ENCODE measurements at regions not wholly inside any gene's neighbourhood (a gene's known extent, or its start where the extent isn't known, plus 50 kb on each side); places are given as distances from the start of the nearest gene placed in this dataset.

DNA sequence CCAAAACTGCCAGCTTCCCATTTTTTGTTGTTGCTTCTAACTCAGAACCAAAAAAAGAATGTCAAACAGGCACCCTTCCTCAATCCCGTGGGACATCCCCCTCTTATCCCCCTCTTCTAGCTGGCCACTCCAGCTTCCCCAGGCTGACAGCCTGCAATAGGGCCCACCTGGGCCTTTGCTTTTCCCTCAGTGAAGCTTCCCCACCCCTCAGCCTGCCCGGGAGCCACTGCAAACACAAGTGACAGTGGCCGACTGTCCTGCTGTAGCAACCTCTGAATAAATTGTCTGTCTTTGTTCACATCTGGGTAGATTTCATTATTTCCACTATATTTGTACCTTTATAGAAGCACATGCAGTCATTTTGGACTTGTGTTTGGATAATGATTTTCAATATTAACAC lies 245.3 kb downstream of the GADD45G start:
- Mint-ChIP-seq H3K27me3 (ENCODE audit: insufficient read depth, low read depth, poor library complexity) (peaks cover 3% of the 10 kb centered on the region), H3K4me3 (no peak overlapping the region), H3K36me3 (ENCODE audit: low read depth) (no peaks in the 10 kb centered on the region), H3K9me3 (no peaks in the 10 kb centered on the region), H3K27ac (no peak overlapping the region), H3K4me1 (peaks cover 3% of the 10 kb centered on the region; the same call in 2 of the 3 replicates)
- no peak overlapping the region for H3K4me2 ChIP-seq
- H3K36me3 ChIP-seq (ENCODE audit: insufficient read depth), result no peaks in the 10 kb centered on the region
- no peaks in the 10 kb centered on the region for H4K20me1 ChIP-seq (replicated peaks; ENCODE audit: insufficient read depth)
- H3K79me2 ChIP-seq (replicated peaks; ENCODE audit: insufficient read depth), result no peaks in the 10 kb centered on the region
- no peaks in the 10 kb centered on the region for H3F3A ChIP-seq (replicated peaks; ENCODE audit: low read depth)
- ATAC-seq (no peak), DNase-seq (ENCODE audit: low spot score) (no peak)
- no peaks in the 10 kb centered on the region for H3K27me3 ChIP-seq (ENCODE audit: insufficient read depth)
- TF ChIP-seq CREB1 (CRISPR knock-in tag; IDR thresholded peaks at IDR 0.05; ENCODE audit: low read depth) (no peak), EZH2phosphoT487 (IDR thresholded peaks at IDR 0.05; ENCODE audit: unreplicated experiment) (no peak), ZNF114 (CRISPR knock-in tag; IDR thresholded peaks at IDR 0.05) (no peak), NANOG (IDR thresholded peaks at IDR 0.05; ENCODE audit: borderline replicate concordance) (no peak), JUNB (IDR thresholded peaks at IDR 0.05; ENCODE audit: unreplicated experiment) (no peak), ZNF331 (CRISPR knock-in tag; IDR thresholded peaks at IDR 0.05; ENCODE audit: low read depth) (no peak), STAT1 (IDR thresholded peaks at IDR 0.05; ENCODE audit: unreplicated experiment) (no peak), EZH2 (IDR thresholded peaks at IDR 0.05; ENCODE audit: low read depth, unreplicated experiment) (no peak), POLR2AphosphoS5 (IDR thresholded peaks at IDR 0.05; ENCODE audit: low read depth) (no peak)
- TF ChIP-seq, protein P1, sequence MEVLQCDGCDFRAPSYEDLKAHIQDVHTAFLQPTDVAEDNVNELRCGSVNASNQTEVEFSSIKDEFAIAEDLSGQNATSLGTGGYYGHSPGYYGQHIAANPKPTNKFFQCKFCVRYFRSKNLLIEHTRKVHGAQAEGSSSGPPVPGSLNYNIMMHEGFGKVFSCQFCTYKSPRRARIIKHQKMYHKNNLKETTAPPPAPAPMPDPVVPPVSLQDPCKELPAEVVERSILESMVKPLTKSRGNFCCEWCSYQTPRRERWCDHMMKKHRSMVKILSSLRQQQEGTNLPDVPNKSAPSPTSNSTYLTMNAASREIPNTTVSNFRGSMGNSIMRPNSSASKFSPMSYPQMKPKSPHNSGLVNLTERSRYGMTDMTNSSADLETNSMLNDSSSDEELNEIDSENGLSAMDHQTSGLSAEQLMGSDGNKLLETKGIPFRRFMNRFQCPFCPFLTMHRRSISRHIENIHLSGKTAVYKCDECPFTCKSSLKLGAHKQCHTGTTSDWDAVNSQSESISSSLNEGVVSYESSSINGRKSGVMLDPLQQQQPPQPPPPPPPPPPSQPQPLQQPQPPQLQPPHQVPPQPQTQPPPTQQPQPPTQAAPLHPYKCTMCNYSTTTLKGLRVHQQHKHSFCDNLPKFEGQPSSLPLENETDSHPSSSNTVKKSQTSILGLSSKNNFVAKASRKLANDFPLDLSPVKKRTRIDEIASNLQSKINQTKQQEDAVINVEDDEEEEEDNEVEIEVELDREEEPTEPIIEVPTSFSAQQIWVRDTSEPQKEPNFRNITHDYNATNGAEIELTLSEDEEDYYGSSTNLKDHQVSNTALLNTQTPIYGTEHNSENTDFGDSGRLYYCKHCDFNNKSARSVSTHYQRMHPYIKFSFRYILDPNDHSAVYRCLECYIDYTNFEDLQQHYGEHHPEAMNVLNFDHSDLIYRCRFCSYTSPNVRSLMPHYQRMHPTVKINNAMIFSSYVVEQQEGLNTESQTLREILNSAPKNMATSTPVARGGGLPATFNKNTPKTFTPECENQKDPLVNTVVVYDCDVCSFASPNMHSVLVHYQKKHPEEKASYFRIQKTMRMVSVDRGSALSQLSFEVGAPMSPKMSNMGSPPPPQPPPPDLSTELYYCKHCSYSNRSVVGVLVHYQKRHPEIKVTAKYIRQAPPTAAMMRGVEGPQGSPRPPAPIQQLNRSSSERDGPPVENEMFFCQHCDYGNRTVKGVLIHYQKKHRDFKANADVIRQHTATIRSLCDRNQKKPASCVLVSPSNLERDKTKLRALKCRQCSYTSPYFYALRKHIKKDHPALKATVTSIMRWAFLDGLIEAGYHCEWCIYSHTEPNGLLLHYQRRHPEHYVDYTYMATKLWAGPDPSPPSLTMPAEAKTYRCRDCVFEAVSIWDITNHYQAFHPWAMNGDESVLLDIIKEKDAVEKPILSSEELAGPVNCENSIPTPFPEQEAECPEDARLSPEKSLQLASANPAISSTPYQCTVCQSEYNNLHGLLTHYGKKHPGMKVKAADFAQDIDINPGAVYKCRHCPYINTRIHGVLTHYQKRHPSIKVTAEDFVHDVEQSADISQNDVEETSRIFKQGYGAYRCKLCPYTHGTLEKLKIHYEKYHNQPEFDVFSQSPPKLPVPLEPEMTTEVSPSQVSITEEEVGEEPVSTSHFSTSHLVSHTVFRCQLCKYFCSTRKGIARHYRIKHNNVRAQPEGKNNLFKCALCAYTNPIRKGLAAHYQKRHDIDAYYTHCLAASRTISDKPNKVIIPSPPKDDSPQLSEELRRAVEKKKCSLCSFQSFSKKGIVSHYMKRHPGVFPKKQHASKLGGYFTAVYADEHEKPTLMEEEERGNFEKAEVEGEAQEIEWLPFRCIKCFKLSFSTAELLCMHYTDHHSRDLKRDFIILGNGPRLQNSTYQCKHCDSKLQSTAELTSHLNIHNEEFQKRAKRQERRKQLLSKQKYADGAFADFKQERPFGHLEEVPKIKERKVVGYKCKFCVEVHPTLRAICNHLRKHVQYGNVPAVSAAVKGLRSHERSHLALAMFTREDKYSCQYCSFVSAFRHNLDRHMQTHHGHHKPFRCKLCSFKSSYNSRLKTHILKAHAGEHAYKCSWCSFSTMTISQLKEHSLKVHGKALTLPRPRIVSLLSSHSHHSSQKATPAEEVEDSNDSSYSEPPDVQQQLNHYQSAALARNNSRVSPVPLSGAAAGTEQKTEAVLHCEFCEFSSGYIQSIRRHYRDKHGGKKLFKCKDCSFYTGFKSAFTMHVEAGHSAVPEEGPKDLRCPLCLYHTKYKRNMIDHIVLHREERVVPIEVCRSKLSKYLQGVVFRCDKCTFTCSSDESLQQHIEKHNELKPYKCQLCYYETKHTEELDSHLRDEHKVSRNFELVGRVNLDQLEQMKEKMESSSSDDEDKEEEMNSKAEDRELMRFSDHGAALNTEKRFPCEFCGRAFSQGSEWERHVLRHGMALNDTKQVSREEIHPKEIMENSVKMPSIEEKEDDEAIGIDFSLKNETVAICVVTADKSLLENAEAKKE (CRISPR knock-in tag; IDR thresholded peaks at IDR 0.05), result no peak
- TF ChIP-seq, protein P2, sequence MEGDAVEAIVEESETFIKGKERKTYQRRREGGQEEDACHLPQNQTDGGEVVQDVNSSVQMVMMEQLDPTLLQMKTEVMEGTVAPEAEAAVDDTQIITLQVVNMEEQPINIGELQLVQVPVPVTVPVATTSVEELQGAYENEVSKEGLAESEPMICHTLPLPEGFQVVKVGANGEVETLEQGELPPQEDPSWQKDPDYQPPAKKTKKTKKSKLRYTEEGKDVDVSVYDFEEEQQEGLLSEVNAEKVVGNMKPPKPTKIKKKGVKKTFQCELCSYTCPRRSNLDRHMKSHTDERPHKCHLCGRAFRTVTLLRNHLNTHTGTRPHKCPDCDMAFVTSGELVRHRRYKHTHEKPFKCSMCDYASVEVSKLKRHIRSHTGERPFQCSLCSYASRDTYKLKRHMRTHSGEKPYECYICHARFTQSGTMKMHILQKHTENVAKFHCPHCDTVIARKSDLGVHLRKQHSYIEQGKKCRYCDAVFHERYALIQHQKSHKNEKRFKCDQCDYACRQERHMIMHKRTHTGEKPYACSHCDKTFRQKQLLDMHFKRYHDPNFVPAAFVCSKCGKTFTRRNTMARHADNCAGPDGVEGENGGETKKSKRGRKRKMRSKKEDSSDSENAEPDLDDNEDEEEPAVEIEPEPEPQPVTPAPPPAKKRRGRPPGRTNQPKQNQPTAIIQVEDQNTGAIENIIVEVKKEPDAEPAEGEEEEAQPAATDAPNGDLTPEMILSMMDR (conservative IDR thresholded peaks at IDR 0.05; ENCODE audit: low read depth in 2 of 2), result no peak
- TF ChIP-seq, protein P3, sequence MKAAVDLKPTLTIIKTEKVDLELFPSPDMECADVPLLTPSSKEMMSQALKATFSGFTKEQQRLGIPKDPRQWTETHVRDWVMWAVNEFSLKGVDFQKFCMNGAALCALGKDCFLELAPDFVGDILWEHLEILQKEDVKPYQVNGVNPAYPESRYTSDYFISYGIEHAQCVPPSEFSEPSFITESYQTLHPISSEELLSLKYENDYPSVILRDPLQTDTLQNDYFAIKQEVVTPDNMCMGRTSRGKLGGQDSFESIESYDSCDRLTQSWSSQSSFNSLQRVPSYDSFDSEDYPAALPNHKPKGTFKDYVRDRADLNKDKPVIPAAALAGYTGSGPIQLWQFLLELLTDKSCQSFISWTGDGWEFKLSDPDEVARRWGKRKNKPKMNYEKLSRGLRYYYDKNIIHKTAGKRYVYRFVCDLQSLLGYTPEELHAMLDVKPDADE (IDR thresholded peaks at IDR 0.05), result no peak
- TF ChIP-seq, protein P4, sequence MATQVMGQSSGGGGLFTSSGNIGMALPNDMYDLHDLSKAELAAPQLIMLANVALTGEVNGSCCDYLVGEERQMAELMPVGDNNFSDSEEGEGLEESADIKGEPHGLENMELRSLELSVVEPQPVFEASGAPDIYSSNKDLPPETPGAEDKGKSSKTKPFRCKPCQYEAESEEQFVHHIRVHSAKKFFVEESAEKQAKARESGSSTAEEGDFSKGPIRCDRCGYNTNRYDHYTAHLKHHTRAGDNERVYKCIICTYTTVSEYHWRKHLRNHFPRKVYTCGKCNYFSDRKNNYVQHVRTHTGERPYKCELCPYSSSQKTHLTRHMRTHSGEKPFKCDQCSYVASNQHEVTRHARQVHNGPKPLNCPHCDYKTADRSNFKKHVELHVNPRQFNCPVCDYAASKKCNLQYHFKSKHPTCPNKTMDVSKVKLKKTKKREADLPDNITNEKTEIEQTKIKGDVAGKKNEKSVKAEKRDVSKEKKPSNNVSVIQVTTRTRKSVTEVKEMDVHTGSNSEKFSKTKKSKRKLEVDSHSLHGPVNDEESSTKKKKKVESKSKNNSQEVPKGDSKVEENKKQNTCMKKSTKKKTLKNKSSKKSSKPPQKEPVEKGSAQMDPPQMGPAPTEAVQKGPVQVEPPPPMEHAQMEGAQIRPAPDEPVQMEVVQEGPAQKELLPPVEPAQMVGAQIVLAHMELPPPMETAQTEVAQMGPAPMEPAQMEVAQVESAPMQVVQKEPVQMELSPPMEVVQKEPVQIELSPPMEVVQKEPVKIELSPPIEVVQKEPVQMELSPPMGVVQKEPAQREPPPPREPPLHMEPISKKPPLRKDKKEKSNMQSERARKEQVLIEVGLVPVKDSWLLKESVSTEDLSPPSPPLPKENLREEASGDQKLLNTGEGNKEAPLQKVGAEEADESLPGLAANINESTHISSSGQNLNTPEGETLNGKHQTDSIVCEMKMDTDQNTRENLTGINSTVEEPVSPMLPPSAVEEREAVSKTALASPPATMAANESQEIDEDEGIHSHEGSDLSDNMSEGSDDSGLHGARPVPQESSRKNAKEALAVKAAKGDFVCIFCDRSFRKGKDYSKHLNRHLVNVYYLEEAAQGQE (IDR thresholded peaks at IDR 0.05; ENCODE audit: unreplicated experiment), result no peak
- no peaks in the 10 kb centered on the region for H3K4me1 ChIP-seq (ENCODE audit: insufficient read depth)
- H3K9me2 ChIP-seq (ENCODE audit: insufficient read depth), result 0 out of 2 replicates have a peak, but pooled peaks cover 3% of the 10 kb centered on the region
- no peak overlapping the region for H2AFZ ChIP-seq
- H3K4me3 ChIP-seq, result no peak overlapping the region
- no peak overlapping the region for H3K27ac ChIP-seq (ENCODE audit: low read depth)

Measured in GM23338 (cell line).